Gastrocnemius medialis (tissue), 4 donors: ENCODE measurements at regions not wholly inside any gene's neighbourhood (a gene's known extent, or its start where the extent isn't known, plus 50 kb on each side); places are given as distances from the start of the nearest gene placed in this dataset.

ENCODE experiments used
- POLR2A ChIP-seq, 2 donors: fragments of 450-650 bp; IDR thresholded peaks; one replicate each; pipeline ENCODE4 v1.6.1; 2017; ENCODE audit warnings: antibody characterized with exemption in 2 of 2, mild to moderate bottlenecking in 2 of 2, moderate library complexity in 2 of 2
- TF ChIP-seq, protein P1 (sequence below), 5 experiments: fragments of 450-650 bp in 3 of 5; fragments of 200-600 bp in 2 of 5; sonication (generic) in 2 of 5; IDR thresholded peaks in 4 of 5; conservative IDR thresholded peaks in 1 of 5; 1 replicate in 4 of 5; 2 replicates in 1 of 5; pipeline ENCODE4 v1.5.1; 2016 to 2019; ENCODE audit warnings: antibody characterized with exemption in 5 of 5, mild to moderate bottlenecking in 3 of 5, moderate library complexity in 3 of 5

DNA sequence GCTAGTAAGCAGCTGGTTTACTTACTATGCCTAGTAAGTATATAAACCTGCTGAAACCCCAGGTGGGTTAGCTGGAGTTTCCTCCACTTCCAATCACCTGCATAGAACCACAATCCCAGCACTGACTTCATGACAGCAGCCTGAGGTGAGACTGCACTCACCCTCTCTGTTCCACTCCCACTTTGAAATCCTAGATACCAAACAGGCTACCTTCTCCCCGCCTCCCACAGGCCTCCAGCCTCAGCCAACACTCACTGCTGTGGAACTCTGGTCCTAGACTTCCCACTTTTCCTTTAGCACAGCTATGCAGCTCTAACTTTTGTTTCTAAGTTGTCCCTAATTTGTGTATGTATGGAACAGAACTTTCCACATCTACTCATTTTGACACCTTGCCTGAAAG lies 149.7 kb upstream of the ARID1B start:
- TF ChIP-seq, protein P1, sequence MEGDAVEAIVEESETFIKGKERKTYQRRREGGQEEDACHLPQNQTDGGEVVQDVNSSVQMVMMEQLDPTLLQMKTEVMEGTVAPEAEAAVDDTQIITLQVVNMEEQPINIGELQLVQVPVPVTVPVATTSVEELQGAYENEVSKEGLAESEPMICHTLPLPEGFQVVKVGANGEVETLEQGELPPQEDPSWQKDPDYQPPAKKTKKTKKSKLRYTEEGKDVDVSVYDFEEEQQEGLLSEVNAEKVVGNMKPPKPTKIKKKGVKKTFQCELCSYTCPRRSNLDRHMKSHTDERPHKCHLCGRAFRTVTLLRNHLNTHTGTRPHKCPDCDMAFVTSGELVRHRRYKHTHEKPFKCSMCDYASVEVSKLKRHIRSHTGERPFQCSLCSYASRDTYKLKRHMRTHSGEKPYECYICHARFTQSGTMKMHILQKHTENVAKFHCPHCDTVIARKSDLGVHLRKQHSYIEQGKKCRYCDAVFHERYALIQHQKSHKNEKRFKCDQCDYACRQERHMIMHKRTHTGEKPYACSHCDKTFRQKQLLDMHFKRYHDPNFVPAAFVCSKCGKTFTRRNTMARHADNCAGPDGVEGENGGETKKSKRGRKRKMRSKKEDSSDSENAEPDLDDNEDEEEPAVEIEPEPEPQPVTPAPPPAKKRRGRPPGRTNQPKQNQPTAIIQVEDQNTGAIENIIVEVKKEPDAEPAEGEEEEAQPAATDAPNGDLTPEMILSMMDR (IDR thresholded peaks at IDR 0.05 in 4 of 5, conservative IDR thresholded peaks at IDR 0.05 in 1 of 5) = no peak
- no peak for TF ChIP-seq POLR2A (IDR thresholded peaks at IDR 0.05)
